HG02943 (cell line): ENCODE measurements at regions not wholly inside any gene's neighbourhood (a gene's known extent, or its start where the extent isn't known, plus 50 kb on each side); places are given as distances from the start of the nearest gene placed in this dataset.

ENCODE experiments used
- ATAC-seq: cut with Tn5 transposase; IDR thresholded peaks from one replicate; pipeline ENCODE4 v1.9.1; 2021; ENCODE audit warnings: mild to moderate bottlenecking, low read depth, moderate library complexity; ENCODE audit not compliant: unreplicated experiment

- ATAC-seq = no peak
Observed at GRCh38 chr2:83487451-83487850, 971.6 kb downstream of the SUCLG1 start.

- no peak for ATAC-seq
Observed at GRCh38 chr2:83481436-83481835, 977.6 kb downstream of the SUCLG1 start.

- ATAC-seq = no peak
Observed at GRCh38 chr2:83478037-83478436, 981.0 kb downstream of the SUCLG1 start.

- ATAC-seq = no peak
Observed at GRCh38 chr2:83475371-83475770, 983.7 kb downstream of the SUCLG1 start.

- ATAC-seq = no peak
Observed at GRCh38 chr2:83471655-83472054, 987.4 kb downstream of the SUCLG1 start.

GRCh38 chr2:83470928-83471327 lies 988.2 kb downstream of the SUCLG1 start:
- no peak for ATAC-seq

GRCh38 chr2:83464444-83464843 lies 994.6 kb downstream of the SUCLG1 start:
- ATAC-seq = no peak

- no peak for ATAC-seq
Observed at GRCh38 chr2:83462881-83463280, 996.2 kb downstream of the SUCLG1 start.

GRCh38 chr2:83461135-83461534 lies 997.9 kb downstream of the SUCLG1 start:
- no peak for ATAC-seq

GRCh38 chr2:83459456-83459855 lies 999.6 kb downstream of the SUCLG1 start:
- ATAC-seq = no peak

- no peak for ATAC-seq
Observed at GRCh38 chr2:83435989-83436388, 1023.1 kb downstream of the SUCLG1 start.

GRCh38 chr2:83420993-83421392 lies 1038.1 kb downstream of the SUCLG1 start:
- ATAC-seq = no peak

- ATAC-seq = no peak
Observed at GRCh38 chr2:83394134-83394904, 1064.8 kb downstream of the SUCLG1 start.

- no peak for ATAC-seq
Observed at GRCh38 chr2:83388804-83389203, 1070.3 kb downstream of the SUCLG1 start.

- no peak for ATAC-seq
Observed at GRCh38 chr2:83386549-83386948, 1072.5 kb downstream of the SUCLG1 start.

GRCh38 chr2:83378921-83379320 lies 1080.2 kb downstream of the SUCLG1 start:
- no peak for ATAC-seq

- no peak for ATAC-seq
Observed at GRCh38 chr2:83376731-83377130, 1082.3 kb downstream of the SUCLG1 start.

GRCh38 chr2:83370419-83370762 lies 1088.7 kb downstream of the SUCLG1 start:
- ATAC-seq = no peak

- no peak for ATAC-seq
Observed at GRCh38 chr2:83369601-83370418, 1089.3 kb downstream of the SUCLG1 start.

GRCh38 chr2:83368916-83369315 lies 1090.2 kb downstream of the SUCLG1 start:
- no peak for ATAC-seq

- ATAC-seq = no peak
Observed at GRCh38 chr2:83368461-83368860, 1090.6 kb downstream of the SUCLG1 start.

- ATAC-seq = no peak
Observed at GRCh38 chr2:83365476-83365875, 1093.6 kb downstream of the SUCLG1 start.
